ENCODE measurements at regions not wholly inside any gene's neighbourhood (a gene's known extent, or its start where the extent isn't known, plus 50 kb on each side); places are given as distances from the start of the nearest gene placed in this dataset.

GRCh38 chr18:41197967-41198366, 757.1 kb upstream of the PIK3C3 start:
- Mint-ChIP-seq H3K27ac (no peak overlapping the region), H3K36me3 (no peaks in the 10 kb centered on the region), H3K9me3 (peaks cover 17 to 19% of the 10 kb centered on the region in 2 donors)
- DNase-seq (ENCODE audit: low spot score in 2 of 2), result no peak
- no peak for ATAC-seq

- Mint-ChIP-seq H3K27ac (no peak overlapping the region), H3K9me3 (peaks cover 20 to 22% of the 10 kb centered on the region in 2 donors), H3K36me3 (no peaks in the 10 kb centered on the region)
- ATAC-seq (no peak), DNase-seq (ENCODE audit: low spot score in 2 of 2) (no peak)
Observed at GRCh38 chr18:41170346-41170745, 784.7 kb upstream of the PIK3C3 start.

- ATAC-seq (no peak), DNase-seq (ENCODE audit: low spot score in 2 of 2) (no peak)
- Mint-ChIP-seq H3K36me3 (no peaks in the 10 kb centered on the region), H3K27ac (no peak overlapping the region), H3K9me3 (peaks cover 31 to 36% of the 10 kb centered on the region in 2 donors)
Observed at GRCh38 chr18:41165625-41166024, 789.4 kb upstream of the PIK3C3 start.

- no peaks in the 10 kb centered on the region for H3K36me3 Mint-ChIP-seq
- ATAC-seq (no peak), DNase-seq (ENCODE audit: low spot score in 2 of 2) (no peak)
- H3K27ac Mint-ChIP-seq, result no peak overlapping the region
- peaks cover 20 to 28% of the 10 kb centered on the region in 2 donors for H3K9me3 Mint-ChIP-seq
Observed at GRCh38 chr18:41162781-41163180, 792.3 kb upstream of the PIK3C3 start.

GRCh38 chr18:41162191-41162590, 792.8 kb upstream of the PIK3C3 start:
- peaks cover 20 to 28% of the 10 kb centered on the region in 2 donors for H3K9me3 Mint-ChIP-seq
- ATAC-seq (no peak), DNase-seq (ENCODE audit: low spot score in 2 of 2) (no peak)
- H3K36me3 Mint-ChIP-seq, result no peaks in the 10 kb centered on the region
- H3K27ac Mint-ChIP-seq, result no peak overlapping the region

GRCh38 chr18:41155910-41156851, 798.9 kb upstream of the PIK3C3 start:
- ATAC-seq, result no peak
- Mint-ChIP-seq H3K9me3 (peaks cover 10 to 15% of the 10 kb centered on the region in 2 donors), H3K36me3 (no peaks in the 10 kb centered on the region), H3K27ac (no peak overlapping the region)
- DNase-seq (ENCODE audit: low spot score in 2 of 2), result no peak

- H3K27ac Mint-ChIP-seq, result no peak overlapping the region
- H3K9me3 Mint-ChIP-seq, result peaks cover 13 to 22% of the 10 kb centered on the region in 2 donors
- no peaks in the 10 kb centered on the region for H3K36me3 Mint-ChIP-seq
- no peak for DNase-seq (ENCODE audit: low spot score in 2 of 2)
- ATAC-seq, result no peak
Observed at GRCh38 chr18:41155025-41155424, 800.0 kb upstream of the PIK3C3 start.

- no peak for ATAC-seq
- DNase-seq (ENCODE audit: low spot score in 2 of 2), result no peak
- H3K27ac Mint-ChIP-seq, result no peak overlapping the region
- peaks cover 13 to 28% of the 10 kb centered on the region in 2 donors for H3K9me3 Mint-ChIP-seq
- no peaks in the 10 kb centered on the region for H3K36me3 Mint-ChIP-seq
Observed at GRCh38 chr18:41153871-41154270, 801.2 kb upstream of the PIK3C3 start.

GRCh38 chr18:41150316-41150715, 804.7 kb upstream of the PIK3C3 start:
- no peak for DNase-seq (ENCODE audit: low spot score in 2 of 2)
- H3K27ac Mint-ChIP-seq, result no peak overlapping the region
- ATAC-seq, result no peak
- H3K9me3 Mint-ChIP-seq, result peaks cover 17 to 29% of the 10 kb centered on the region in 2 donors
- H3K36me3 Mint-ChIP-seq, result no peaks in the 10 kb centered on the region

GRCh38 chr18:41146301-41146700, 808.7 kb upstream of the PIK3C3 start:
- no peak overlapping the region for H3K27ac Mint-ChIP-seq
- H3K36me3 Mint-ChIP-seq, result no peaks in the 10 kb centered on the region
- DNase-seq (ENCODE audit: low spot score in 2 of 2), result no peak
- ATAC-seq, result no peak
- H3K9me3 Mint-ChIP-seq, result peaks cover 34 to 49% of the 10 kb centered on the region in 2 donors

- H3K36me3 Mint-ChIP-seq, result no peaks in the 10 kb centered on the region
- no peak overlapping the region for H3K27ac Mint-ChIP-seq
- DNase-seq (ENCODE audit: low spot score in 2 of 2) (no peak), ATAC-seq (no peak)
- peaks cover 35 to 47% of the 10 kb centered on the region in 2 donors for H3K9me3 Mint-ChIP-seq
Observed at GRCh38 chr18:41145516-41145915, 809.5 kb upstream of the PIK3C3 start.

GRCh38 chr18:41144441-41144840, 810.6 kb upstream of the PIK3C3 start:
- H3K36me3 Mint-ChIP-seq, result no peaks in the 10 kb centered on the region
- H3K27ac Mint-ChIP-seq, result no peak overlapping the region
- ATAC-seq (no peak), DNase-seq (ENCODE audit: low spot score in 2 of 2) (no peak)
- H3K9me3 Mint-ChIP-seq, result peaks cover 32 to 42% of the 10 kb centered on the region in 2 donors

GRCh38 chr18:41140506-41140905, 814.5 kb upstream of the PIK3C3 start:
- Mint-ChIP-seq H3K36me3 (no peaks in the 10 kb centered on the region), H3K9me3 (peaks cover 30 to 37% of the 10 kb centered on the region in 2 donors), H3K27ac (no peak overlapping the region)
- DNase-seq (ENCODE audit: low spot score in 2 of 2), result no peak
- no peak for ATAC-seq

- peaks cover 17 to 19% of the 10 kb centered on the region in 2 donors for H3K9me3 Mint-ChIP-seq
- no peak overlapping the region for H3K27ac Mint-ChIP-seq
- H3K36me3 Mint-ChIP-seq, result no peaks in the 10 kb centered on the region
- DNase-seq (ENCODE audit: low spot score in 2 of 2) (no peak), ATAC-seq (no peak)
Observed at GRCh38 chr18:41135146-41135545, 819.9 kb upstream of the PIK3C3 start.

- H3K36me3 Mint-ChIP-seq, result no peaks in the 10 kb centered on the region
- DNase-seq (ENCODE audit: low spot score in 2 of 2) (no peak), ATAC-seq (no peak)
- peaks cover 17 to 19% of the 10 kb centered on the region in 2 donors for H3K9me3 Mint-ChIP-seq
- H3K27ac Mint-ChIP-seq, result no peak overlapping the region
Observed at GRCh38 chr18:41134426-41134825, 820.6 kb upstream of the PIK3C3 start.

- Mint-ChIP-seq H3K9me3 (peaks cover 15 to 30% of the 10 kb centered on the region in 2 donors), H3K27ac (no peak overlapping the region), H3K36me3 (no peaks in the 10 kb centered on the region)
- no peak for ATAC-seq
- DNase-seq (ENCODE audit: low spot score in 2 of 2), result no peak
Observed at GRCh38 chr18:41131050-41131449, 824.0 kb upstream of the PIK3C3 start.

GRCh38 chr18:41128545-41128944, 826.5 kb upstream of the PIK3C3 start:
- H3K9me3 Mint-ChIP-seq, result peaks cover 11 to 22% of the 10 kb centered on the region in 2 donors
- H3K27ac Mint-ChIP-seq, result no peak overlapping the region
- no peak for ATAC-seq
- H3K36me3 Mint-ChIP-seq, result no peaks in the 10 kb centered on the region
- no peak for DNase-seq (ENCODE audit: low spot score in 2 of 2)

GRCh38 chr18:41128126-41128525, 826.9 kb upstream of the PIK3C3 start:
- ATAC-seq, result no peak
- Mint-ChIP-seq H3K27ac (no peak overlapping the region), H3K36me3 (no peaks in the 10 kb centered on the region), H3K9me3 (peaks cover 11 to 21% of the 10 kb centered on the region in 2 donors)
- DNase-seq (ENCODE audit: low spot score in 2 of 2), result no peak

All from activated naive CD4-positive, alpha-beta T cell treated with anti-CD3 and anti-CD28 coated beads, Interleukin-2, amount 50 U/mL, for 72 hours (primary cell).